ENCODE measurements at regions not wholly inside any gene's neighbourhood (a gene's known extent, or its start where the extent isn't known, plus 50 kb on each side); places are given as distances from the start of the nearest gene placed in this dataset.

DNA sequence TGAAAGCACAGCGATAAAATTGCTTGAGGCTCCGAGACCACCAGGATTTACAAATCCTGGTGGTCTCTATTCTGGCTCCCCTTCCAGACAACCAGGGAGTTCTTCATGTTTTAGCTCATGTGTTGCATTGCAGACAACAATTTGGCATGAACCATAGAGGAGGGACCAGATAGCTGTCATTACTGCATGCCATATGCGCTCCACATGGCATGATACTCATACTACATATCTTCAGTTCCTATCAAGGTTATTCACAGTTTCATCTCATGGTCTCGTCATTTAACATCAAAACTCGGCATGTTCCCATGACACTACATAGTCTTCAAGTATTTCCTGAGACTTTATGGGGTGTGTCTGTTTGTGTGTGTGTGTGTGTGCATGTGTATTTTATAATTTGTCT, 220.3 kb downstream of the OR13H1 start:
- in situ Hi-C loops (cut with MboI; ENCODE audit: low sequenced_read_pairs): no loop called here

DNA sequence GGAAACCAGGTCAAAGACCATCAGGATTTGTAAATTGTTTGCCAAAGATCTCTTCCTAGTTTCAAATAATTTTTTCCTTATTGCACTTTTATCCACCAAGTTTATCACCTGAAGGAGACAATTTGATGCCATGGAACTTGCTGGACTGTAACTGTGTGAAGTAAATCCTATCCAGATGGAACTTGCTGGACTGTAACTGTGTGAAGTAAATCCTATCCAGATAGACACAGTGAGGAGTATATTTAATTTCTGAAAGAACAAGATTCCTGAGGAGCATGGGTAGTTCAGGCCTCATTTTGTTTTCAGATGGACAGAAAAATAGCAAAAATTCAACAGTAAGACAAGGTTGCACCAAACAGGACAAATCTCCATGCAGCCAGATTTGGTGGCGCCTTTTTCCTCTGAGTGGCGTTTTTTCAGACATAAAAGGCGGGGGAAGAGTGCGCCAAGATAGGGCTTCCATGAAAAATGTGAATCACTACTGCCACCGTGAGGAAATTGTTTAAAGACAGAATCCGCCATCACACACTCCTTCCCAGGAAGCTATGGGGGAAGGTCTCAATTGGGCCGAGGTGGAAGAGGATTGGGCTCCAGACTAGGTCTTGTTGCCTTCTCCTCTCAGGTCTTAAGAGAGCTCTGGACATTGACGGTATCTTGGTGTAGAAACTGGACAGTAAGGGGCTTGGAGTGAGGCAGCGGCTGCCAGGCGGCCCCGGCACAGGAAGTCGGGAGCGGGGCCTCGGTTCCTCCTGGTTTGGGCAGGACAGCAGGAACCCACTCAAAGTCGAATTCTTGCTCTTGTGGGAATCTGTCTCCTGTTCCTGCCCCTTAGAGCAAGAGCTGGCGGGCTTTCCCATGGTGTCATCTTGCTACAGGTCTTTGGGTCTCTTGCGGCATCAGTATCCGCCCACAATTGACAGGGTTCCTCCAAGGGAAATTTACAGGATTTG, 234.7 kb downstream of the OR13H1 start:
- in situ Hi-C loops (cut with MboI; ENCODE audit: low sequenced_read_pairs): no loop called here

DNA sequence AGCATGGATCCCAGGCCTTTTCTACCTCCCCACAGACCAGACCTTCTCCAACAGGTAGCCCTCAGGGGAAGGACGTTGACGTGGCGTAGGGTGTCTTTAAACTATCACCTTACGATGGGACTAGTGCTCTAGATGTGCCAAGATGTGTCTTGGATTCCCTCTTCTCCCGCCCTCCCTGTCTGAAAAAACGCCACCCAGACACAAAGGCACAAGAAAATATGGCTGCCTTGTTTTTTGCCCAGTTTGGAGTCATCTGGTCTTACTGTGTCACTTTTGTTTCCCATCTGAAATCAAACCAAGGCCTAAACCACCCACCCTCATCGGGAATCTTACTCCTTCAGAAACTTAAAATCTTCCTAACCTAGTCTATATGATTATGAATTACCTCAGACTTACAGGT, 235.4 kb downstream of the OR13H1 start:
- in situ Hi-C loops (cut with MboI; ENCODE audit: low sequenced_read_pairs): no loop called here

DNA sequence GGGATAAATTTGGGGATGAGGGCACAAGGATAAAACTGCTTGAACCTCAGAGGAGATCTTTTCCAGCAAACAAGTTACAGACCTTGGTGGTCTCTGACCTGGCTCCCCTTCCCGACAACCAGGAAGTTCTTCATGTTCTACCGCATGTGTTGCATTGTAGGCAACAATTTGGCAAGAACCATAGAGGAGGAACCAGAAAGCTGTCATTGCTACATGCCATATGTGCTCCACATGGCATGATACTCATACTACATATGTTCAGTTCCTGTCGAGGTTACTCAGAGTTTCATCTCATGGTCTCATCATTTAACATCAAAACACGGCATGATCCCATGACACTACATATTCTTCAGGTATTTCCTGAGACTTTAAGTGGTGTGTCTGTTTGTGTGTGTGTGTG, 235.9 kb downstream of the OR13H1 start:
- in situ Hi-C loops (cut with MboI; ENCODE audit: low sequenced_read_pairs): no loop called here

DNA sequence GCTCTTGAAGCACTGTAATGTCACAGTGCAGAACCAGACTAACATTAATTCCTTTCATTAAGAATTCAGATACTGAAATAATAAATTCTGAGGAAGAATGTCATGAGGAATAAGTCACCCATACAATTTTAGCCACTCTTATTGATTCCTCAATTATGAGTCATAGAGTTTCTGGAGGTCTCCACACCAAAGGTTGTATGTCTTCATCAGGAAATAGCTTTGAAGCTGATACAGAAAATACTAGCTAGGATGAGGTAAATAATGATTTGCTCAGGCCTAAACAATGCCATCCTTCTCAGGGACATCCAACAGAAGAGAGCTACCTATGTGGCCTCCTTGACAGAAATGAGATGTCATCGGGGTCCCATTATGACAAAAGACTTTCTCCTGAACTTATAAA, 238.8 kb downstream of the OR13H1 start:
- in situ Hi-C loops (cut with MboI; ENCODE audit: low sequenced_read_pairs): no loop called here

DNA sequence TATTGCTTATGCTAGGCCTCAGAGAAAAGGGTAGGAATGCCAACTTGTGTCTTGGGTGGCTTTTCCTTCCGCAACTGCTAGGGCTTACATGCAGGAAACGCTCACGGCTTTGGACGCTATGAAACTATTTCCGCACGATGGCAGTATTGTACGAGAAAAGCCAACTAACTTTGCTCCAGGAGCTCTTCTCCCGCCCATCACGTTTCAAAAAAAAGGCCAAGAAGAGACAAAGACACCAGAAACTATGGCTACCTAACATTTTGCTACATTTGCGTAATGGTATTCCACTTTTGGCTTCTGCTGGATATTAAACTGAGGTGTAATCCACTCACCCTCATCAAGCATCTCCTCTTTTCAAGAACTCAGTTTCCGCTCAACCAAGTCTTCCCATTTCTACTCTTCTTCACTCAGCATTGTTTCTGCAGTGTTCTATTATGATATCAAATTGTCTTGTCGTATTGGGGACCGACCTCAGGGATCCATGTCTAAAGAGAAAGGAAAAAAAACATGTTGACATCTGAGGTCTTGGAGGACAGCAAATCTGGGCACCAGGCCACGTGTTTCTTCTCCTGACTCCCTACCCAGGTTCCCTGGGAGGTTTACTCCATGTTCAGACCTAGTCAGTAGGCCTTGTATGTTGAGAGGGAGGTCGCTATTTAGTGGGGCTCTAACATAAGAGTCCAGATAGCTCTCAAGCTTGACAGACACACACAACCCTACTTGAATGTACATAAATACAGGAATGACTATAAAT, 239.4 kb upstream of the STK26 start:
- in situ Hi-C loops (cut with MboI; ENCODE audit: low sequenced_read_pairs): no loop called here

DNA sequence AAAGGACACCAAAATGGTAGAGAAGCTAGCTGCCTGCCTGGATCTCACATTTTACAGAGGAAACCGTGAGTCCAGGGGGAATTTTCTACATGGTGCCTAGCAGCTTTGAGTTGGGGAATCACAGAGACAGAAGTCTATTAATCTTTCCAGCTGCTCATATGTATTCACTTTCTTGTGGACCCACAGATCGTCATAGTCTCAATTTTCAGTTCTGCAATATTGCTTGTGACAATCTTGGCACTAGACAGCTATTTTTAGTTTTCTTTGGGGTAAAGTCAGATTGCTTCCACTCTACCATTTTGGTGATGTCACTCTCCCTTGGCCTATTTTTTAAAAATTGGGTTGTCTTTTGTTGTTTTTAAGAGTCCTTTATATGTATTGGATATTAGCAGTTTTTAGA, 233.4 kb upstream of the STK26 start:
- in situ Hi-C loops (cut with MboI; ENCODE audit: low sequenced_read_pairs): no loop called here

DNA sequence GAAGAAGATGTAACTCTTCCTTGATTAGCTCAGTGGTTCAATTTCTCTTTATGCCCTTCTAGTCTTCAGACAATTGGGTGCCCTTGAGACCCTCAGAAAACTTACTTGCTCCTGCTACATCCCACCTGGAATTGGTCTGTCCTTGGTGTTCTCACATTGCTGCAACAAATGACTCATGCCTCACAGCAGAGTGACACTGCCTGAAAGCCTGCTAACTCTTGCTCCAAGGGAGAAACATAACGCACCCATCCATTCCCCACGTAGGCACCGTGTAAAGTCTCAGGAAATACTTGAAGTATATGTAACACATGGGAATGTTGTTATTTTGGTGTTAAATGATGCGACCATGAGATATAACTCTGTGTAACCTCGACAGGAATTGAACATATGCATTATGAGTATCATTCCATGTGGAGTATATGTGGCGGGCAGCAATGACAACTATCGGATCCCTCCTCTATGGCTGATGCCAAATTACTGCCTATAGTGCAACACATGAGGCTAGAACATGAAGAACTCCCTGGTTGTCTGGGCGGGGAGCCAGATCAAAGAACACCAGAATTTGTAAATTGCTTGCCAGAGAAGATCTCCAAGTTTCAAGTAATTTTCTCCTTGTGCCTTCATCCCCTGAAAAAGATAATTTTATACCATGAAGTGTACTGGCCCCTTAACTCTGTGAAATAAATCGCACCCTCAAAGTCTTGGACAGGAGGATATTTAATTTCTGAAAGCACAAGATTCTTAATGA, 231.3 kb upstream of the STK26 start:
- in situ Hi-C loops (cut with MboI; ENCODE audit: low sequenced_read_pairs): no loop called here

DNA sequence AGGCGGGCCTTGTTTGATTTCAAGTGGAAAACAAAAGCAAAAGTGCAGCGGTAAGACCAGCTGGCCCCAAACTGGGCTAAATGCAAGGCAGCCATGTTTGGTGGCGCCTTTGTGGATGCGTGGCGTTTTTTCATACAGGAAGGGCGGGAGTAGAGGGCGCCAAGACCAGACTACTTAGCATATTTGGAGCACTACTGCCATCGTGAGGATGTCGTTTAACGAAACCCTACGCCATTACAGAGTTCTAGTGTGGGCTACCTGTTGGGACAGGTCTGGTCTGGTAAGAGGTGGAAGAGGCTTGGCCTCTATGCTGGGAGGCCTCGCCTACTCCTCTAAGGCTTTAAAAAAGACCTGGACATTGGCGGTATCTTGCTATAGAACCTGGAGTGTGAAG, 230.7 kb upstream of the STK26 start:
- in situ Hi-C loops (cut with MboI; ENCODE audit: low sequenced_read_pairs): no loop called here

DNA sequence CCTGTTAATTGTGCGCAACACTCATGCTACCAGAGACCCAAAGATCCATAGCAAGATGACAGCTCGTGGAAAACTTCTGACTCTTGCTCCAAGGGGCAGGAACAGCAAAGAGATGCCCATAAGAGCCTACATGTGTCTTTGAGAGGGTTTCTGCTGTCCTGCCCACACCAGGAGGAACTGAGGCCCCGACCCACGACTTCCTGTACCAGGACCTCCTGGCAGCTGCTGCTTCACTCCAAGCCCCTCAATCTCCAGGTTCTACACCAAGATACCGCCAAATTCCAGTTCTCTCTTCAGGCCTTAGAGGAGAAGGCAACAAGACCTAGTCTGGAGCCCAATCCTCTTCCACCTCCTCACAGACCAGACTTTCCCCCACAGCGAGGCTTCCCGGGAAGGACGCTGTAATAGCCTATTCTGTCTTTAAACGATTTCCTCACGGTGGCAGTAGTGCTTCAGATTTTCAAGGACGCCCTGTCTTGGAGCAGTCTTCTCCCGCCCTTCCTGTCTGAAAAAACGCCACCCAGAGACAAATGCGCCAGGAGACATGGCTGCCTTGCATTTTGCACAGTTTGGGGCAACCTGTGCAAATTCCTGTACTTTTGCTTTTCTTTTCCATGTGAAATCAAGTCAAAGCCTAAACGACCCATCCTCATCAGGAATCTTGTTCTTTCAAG, 230.2 kb upstream of the STK26 start:
- in situ Hi-C loops (cut with MboI; ENCODE audit: low sequenced_read_pairs): no loop called here

DNA sequence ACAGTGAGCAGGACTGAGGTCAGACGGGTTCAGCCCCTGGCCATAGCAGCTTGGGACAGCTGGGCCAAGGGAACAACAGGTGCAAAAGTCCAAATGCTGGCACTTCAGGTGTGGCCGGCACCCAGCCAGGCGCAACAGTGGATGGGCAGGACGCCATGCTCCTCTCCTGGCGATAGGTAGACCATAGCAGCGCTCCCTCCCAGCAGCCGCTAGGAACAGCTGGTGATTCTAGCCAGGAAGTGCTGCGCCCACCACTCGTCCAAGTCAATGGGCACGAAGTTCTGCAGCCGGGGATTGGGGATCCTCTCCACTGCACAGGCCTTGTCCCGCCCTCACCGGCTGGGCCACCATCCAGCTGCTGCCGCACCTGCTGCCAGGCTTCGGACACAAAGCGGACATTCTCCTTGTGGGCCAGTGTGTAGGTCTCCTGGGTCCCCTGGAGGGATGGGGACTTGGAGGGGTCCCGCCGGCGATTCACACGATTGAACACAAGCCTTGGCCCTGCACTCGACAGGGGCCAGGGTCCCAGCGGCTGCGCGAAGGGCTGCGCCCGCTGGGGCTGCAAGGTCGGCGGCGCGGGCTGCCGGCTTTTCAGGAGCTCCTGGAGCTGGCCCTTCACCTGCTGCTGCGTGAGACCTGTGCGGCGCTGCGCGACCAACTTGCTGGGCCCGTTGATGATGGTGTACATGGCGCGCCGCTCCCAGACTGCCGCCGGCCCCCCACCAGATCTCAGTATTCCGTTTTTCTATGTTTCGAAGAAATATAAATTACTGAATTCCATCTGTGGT, 227.5 kb upstream of the STK26 start:
- in situ Hi-C loops (cut with MboI; ENCODE audit: low sequenced_read_pairs): no loop called here

DNA sequence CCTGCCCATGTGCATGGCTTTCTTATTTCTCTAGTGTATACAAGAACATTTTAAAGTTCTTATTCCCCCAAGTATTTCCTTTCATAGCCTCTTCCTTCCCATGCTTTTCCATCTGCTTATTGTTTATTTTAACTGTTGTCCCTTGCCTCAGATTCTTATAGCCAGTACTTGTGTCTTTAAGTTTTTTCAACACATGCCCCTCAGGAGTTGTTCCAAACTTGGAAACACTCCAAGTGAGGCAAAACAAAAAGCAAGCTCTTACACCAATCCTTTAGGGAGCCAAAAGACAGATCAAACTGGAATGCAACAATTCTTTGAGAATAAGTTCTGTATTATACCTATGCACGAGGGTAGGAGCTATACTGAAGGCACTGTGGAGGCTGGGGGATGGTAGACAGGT, 222.0 kb upstream of the STK26 start:
- in situ Hi-C loops (cut with MboI; ENCODE audit: low sequenced_read_pairs): no loop called here

DNA sequence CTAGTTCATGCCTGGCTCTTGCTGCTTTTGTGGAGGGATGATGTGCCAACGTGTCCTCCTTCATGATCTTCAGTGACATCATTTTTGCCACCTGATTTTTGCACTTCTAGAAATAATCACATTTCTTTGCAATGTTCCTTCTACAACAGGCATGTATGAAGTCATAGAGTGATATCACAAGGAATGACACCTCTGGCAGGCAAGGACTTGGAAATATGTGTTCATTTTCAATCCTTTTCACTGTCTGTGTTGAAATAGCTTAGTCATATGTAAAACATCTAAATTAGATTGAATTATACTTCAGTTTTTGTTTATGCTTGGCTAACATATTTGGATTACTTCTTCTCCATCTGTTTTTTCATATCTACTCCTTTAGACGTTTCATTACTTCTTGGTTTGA, 221.2 kb upstream of the STK26 start:
- in situ Hi-C loops (cut with MboI; ENCODE audit: low sequenced_read_pairs): no loop called here

DNA sequence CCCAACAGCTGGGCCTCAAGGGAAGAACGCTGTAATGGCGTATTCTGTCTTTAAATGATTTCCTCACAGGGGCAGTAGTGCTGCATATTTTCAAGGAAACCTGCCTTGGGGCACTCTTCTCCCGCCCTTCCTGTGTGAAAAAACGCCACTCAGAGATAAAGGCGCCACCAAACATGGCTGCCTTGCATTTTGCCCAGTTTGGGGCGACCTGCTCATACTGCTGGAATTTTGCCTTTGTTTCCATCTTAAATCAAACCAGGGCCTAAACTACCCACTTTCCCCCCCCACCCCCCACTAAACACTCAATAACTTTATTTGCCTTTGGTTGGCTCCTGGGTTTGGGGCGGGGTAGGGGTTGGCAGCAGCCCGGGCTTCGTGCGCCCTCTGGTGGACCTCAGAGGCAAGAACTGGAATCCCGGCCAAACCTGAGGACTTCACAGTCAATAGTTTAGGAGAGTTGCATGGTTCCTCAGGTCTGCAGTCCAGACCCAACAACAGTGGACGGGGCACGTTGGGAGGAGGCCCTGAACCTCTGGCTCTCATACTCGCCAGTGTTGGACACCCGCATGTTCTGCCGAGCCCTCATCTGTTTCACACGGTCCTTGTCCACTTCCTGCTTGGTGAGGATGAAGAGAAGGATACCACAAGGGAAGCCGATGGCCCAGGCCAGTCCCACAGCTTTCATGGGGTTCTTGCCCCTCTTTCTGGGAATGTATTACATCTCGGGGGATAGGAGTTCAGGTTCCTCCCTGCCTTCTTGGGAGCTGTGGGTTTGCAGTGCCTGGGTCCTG, 220.1 kb upstream of the STK26 start:
- in situ Hi-C loops (cut with MboI; ENCODE audit: low sequenced_read_pairs): no loop called here

DNA sequence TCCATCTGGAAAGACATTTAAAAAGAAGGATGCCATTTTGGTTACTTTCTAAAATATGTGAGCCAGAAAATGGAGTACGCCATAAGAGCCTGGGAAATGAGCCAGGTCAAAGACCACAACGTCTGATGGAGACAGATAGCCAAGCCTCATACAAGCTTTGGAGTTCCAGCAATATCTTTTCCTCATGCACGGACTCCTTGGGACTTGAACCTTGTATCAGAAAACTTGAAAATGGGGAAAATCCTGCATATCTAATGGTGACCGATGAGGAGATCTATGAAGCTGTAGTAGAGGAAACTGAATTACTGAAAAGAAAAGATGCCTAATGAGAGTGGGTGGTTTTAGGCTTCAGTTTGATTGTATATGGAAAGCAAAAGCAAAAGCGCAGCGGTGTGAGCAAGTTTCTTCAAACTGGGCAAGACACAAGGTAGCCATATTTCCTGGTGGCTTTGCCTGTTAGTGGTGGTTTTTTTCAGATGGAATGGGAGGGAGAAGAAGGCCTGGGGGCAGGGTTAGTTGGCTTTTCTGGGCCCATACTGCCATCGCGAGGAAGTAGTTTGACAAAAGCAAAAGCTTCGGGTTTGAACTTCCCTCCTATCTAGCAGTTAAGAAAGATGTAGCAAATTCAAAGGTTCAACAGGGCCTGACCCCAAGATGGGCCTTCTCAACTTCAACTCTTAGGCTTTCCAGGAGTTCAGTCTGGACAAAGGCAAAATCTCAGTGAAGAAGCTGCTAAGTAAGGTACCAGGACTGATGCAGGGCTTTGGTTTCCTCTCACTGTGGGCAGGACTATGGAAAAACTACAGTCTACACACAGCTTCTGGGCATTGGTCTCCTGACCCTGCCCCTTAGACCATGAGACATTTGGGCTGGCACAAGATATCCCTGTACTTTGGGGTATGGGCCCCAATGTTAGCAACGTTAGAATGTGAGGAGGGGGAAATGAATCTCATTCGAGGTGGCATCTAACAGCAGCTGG, 210.0 kb upstream of the STK26 start:
- in situ Hi-C loops (cut with MboI; ENCODE audit: low sequenced_read_pairs): no loop called here

DNA sequence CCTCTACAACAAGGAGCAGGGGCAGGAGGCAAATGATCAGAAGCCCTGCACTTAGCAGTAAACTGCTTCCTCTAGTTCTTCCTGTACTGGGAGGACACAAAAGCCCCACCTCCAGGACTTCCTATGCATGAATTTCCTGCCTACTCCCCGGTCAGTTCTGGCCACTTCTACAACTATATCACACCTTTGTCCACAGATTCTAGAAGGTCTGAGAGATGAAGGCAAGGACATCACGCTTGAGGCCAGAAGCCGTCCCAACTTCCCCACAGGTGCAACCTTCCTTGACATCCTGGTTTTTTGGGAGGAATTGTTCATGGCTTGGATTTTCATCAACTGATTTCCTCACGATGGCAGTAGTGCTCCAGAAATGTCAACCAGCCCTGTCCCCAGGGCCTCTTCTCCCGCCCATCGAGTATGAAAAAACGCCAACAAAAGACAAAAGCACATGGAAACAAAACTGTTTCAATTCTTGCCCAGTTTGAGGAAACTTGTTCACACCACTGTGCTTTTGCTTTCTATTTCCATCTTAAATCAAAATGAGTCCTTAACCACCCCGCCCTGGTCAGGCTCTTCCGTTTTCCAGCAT, 206.5 kb upstream of the STK26 start:
- in situ Hi-C loops (cut with MboI; ENCODE audit: low sequenced_read_pairs): no loop called here

DNA sequence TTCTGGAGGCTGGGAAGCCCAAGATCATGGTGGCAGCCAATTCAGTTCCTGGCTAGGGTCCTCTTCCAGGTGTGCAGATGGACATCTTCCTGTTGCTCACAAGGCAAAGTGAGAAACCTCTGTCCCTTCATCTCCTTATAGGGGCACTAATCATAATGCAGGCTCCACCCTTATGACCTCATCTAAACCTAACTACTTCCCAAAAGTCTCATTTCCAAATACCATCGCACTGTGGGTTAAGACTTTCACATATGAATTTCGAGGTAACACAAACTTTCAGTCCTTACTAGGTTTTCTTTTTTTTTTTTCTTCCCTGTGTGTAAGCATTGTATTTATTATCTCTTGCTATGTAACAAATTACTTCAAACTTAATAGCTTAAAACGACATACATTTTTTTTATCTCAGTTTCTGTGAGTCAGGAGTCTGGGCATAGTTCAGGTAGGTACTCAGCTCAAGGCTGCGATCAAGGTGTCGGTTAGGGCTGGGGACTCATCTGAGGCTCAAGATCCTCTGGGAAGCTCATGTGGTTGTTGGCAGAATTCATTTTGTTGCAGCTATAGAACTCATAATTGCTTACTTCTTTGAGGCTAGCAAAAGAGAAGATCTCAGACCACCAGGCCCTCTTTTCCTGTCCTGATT, 204.7 kb upstream of the STK26 start:
- in situ Hi-C loops (cut with MboI; ENCODE audit: low sequenced_read_pairs): no loop called here

Data from HL-60/S4 treated with phorbol 12-myristate 13-acetate at 8.2 ng/mL for 4 days and 3 days (cell line).